WTC11 (cell line): ENCODE measurements at regions not wholly inside any gene's neighbourhood (a gene's known extent, or its start where the extent isn't known, plus 50 kb on each side); places are given as distances from the start of the nearest gene placed in this dataset.

Experiments
- ATAC-seq: fragments of 200-7000 bp; cut with Tn5 transposase; 2 replicates; pipeline ENCODE4 v1.10.0; 2021; ENCODE audit warnings: mild to moderate bottlenecking, moderate library complexity
- CTCF ChIA-PET: fragments of 300-600 bp; sonication (Branson Sonifier 250); formaldehyde crosslinking; loops from one replicate; lab custom pipeline; 2021; ENCODE audit warnings: antibody characterized with exemption; lab: Charles Lee
- POLR2A ChIA-PET: fragments of 350-600 bp; sonication (Branson Sonifier 250); formaldehyde crosslinking; loops from one replicate; lab custom pipeline; 2021; ENCODE audit warnings: antibody characterized with exemption; lab: Charles Lee
- DNase-seq: peaks from one replicate; pipeline ENCODE4 v3.0.0; 2021; ENCODE audit warnings: low spot score
- H3K27ac Mint-ChIP-seq: 2 replicates; pipeline ENCODE4 v1.8.0; 2021; ENCODE audit warnings: mixed read lengths
- H3K27me3 Mint-ChIP-seq: 2 replicates; pipeline ENCODE4 v1.8.0; 2021; ENCODE audit warnings: low read depth, mild to moderate bottlenecking, moderate library complexity, mixed read lengths
- H3K36me3 Mint-ChIP-seq: 2 replicates; pipeline ENCODE4 v1.8.0; 2021; ENCODE audit warnings: mixed read lengths
- H3K4me1 Mint-ChIP-seq: 2 replicates; pipeline ENCODE4 v1.8.0; 2022; ENCODE audit warnings: mixed read lengths
- H3K4me3 Mint-ChIP-seq: 2 replicates; pipeline ENCODE4 v1.8.0; 2021; ENCODE audit warnings: mild to moderate bottlenecking, moderate library complexity, mixed read lengths
- H3K9me3 Mint-ChIP-seq: 2 replicates; pipeline ENCODE4 v1.8.0; 2021; ENCODE audit warnings: mixed read lengths
- ETV6 ChIP-seq: sonication (generic); formaldehyde crosslinking; IDR thresholded peaks from 2 replicates; pipeline ENCODE4 v1.8.1; 2022; ENCODE audit warnings: mild to moderate bottlenecking, missing genetic modification reagents
- FOXK1 ChIP-seq: sonication (generic); formaldehyde crosslinking; IDR thresholded peaks from 2 replicates; pipeline ENCODE4 v1.8.0; 2022; ENCODE audit warnings: mild to moderate bottlenecking, moderate library complexity, missing genetic modification reagents
- FOXP1 ChIP-seq: sonication (generic); formaldehyde crosslinking; IDR thresholded peaks from 2 replicates; pipeline ENCODE4 v1.8.0; 2022; ENCODE audit warnings: missing genetic modification reagents, mild to moderate bottlenecking, moderate library complexity, borderline replicate concordance
- GRHL2 ChIP-seq: fragments of 250-450 bp; sonication (Bioruptor Pico); IDR thresholded peaks from 2 replicates; pipeline ENCODE4 v1.8.0; 2022; ENCODE audit warnings: mild to moderate bottlenecking, moderate library complexity; ENCODE audit not compliant: insufficient replicate concordance, severe bottlenecking
- IRF2 ChIP-seq: sonication (generic); formaldehyde crosslinking; IDR thresholded peaks from 2 replicates; pipeline ENCODE4 v1.8.0; 2022; ENCODE audit warnings: low read depth, missing genetic modification reagents, borderline replicate concordance
- JAZF1 ChIP-seq: fragments of 250-450 bp; sonication (Bioruptor Pico); IDR thresholded peaks from 2 replicates; pipeline ENCODE4 v1.9.0; 2021; ENCODE audit warnings: moderate library complexity, mild to moderate bottlenecking, inconsistent platforms
- JUN ChIP-seq: sonication (generic); formaldehyde crosslinking; IDR thresholded peaks from 2 replicates; pipeline ENCODE4 v1.8.0; 2023; ENCODE audit warnings: mild to moderate bottlenecking, missing genetic modification reagents
- KAT7 ChIP-seq: sonication (generic); formaldehyde crosslinking; IDR thresholded peaks from 2 replicates; pipeline ENCODE4 v1.8.1; 2023; ENCODE audit warnings: missing genetic modification reagents, mild to moderate bottlenecking, borderline replicate concordance
- MYBL2 ChIP-seq: sonication (generic); formaldehyde crosslinking; IDR thresholded peaks from 2 replicates; pipeline ENCODE4 v1.8.1; 2023; ENCODE audit warnings: mild to moderate bottlenecking, moderate library complexity, missing genetic modification reagents
- NFE2L1 ChIP-seq: sonication (generic); formaldehyde crosslinking; IDR thresholded peaks from 2 replicates; pipeline ENCODE4 v1.8.1; 2023; ENCODE audit warnings: missing genetic modification reagents
- NR2C2 ChIP-seq: sonication (generic); formaldehyde crosslinking; IDR thresholded peaks from 2 replicates; pipeline ENCODE4 v1.8.0; 2022; ENCODE audit warnings: mild to moderate bottlenecking, missing genetic modification reagents
- SMAD4 ChIP-seq: sonication (generic); formaldehyde crosslinking; IDR thresholded peaks from 2 replicates; pipeline ENCODE4 v1.8.0; 2022; ENCODE audit warnings: mild to moderate bottlenecking, missing genetic modification reagents
- TCF7 ChIP-seq: sonication (generic); formaldehyde crosslinking; IDR thresholded peaks from 2 replicates; pipeline ENCODE4 v1.8.0; 2022; ENCODE audit warnings: mild to moderate bottlenecking, low read depth, missing genetic modification reagents, moderate library complexity
- TEAD1 ChIP-seq: sonication (generic); formaldehyde crosslinking; IDR thresholded peaks from 2 replicates; pipeline ENCODE4 v1.8.0; 2022; ENCODE audit warnings: mild to moderate bottlenecking, missing genetic modification reagents
- ZNF317 ChIP-seq: sonication (generic); formaldehyde crosslinking; IDR thresholded peaks from 2 replicates; pipeline ENCODE4 v1.8.1; 2023; ENCODE audit warnings: low read depth, mild to moderate bottlenecking, moderate library complexity, missing genetic modification reagents, borderline replicate concordance
- ZNF396 ChIP-seq: fragments of 250-450 bp; sonication (Bioruptor Pico); IDR thresholded peaks from 2 replicates; pipeline ENCODE4 v1.8.0; 2021; ENCODE audit warnings: mild to moderate bottlenecking, moderate library complexity, borderline replicate concordance
- TF ChIP-seq, protein P1 (sequence below): sonication (generic); formaldehyde crosslinking; IDR thresholded peaks from 2 replicates; pipeline ENCODE4 v1.8.0; 2023; ENCODE audit warnings: missing genetic modification reagents
- TF ChIP-seq, protein P2 (sequence below): sonication (generic); formaldehyde crosslinking; conservative IDR thresholded peaks from 2 replicates; pipeline ENCODE4 v1.8.1; 2023; ENCODE audit warnings: mild to moderate bottlenecking, low read depth, missing genetic modification reagents, moderate library complexity
- TF ChIP-seq, protein P3 (sequence below): fragments of 250-450 bp; sonication (Bioruptor Pico); IDR thresholded peaks from 2 replicates; pipeline ENCODE4 v1.9.0; 2021; ENCODE audit warnings: moderate library complexity, mild to moderate bottlenecking, inconsistent platforms, borderline replicate concordance
- TF ChIP-seq, protein P4 (sequence below): fragments of 250-450 bp; sonication (Bioruptor Pico); IDR thresholded peaks from 2 replicates; pipeline ENCODE4 v2.1.2; 2022; ENCODE audit warnings: mild to moderate bottlenecking, moderate library complexity
- TF ChIP-seq, protein P5 (sequence below): sonication (generic); formaldehyde crosslinking; IDR thresholded peaks from 2 replicates; pipeline ENCODE4 v1.8.1; 2023; ENCODE audit warnings: mild to moderate bottlenecking, missing genetic modification reagents, moderate library complexity
- TF ChIP-seq, protein P6 (sequence below): sonication (generic); formaldehyde crosslinking; conservative IDR thresholded peaks from 2 replicates; pipeline ENCODE4 v1.8.1; 2022; ENCODE audit warnings: mild to moderate bottlenecking, missing genetic modification reagents
- TF ChIP-seq, protein P7 (sequence below): sonication (generic); formaldehyde crosslinking; IDR thresholded peaks from 2 replicates; pipeline ENCODE4 v1.8.1; 2022; ENCODE audit warnings: mild to moderate bottlenecking, moderate library complexity, missing genetic modification reagents
- TF ChIP-seq, protein P8 (sequence below): sonication (generic); formaldehyde crosslinking; IDR thresholded peaks from 2 replicates; pipeline ENCODE4 v1.8.1; 2023; ENCODE audit warnings: mild to moderate bottlenecking, moderate library complexity, missing genetic modification reagents

DNA sequence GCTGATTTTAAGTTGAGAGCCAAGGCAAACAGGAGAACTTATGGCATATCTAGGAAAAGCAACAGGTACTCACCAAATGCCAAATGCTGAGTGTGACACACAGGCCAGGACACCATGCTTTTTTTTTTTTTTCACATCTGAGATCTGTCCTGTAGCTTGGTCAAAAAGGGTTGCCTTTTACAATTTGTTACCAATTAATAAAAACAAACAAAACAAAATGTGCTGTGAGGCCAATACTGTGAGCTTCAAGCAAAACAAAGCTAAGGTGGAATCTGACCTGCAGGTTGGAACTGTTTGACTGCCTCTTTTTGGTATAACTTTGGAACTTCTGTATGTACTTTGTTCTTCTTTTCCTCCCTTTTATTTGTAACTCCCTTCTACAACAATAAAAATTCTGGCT lies 548.5 kb upstream of the IGFBP7 start:
- POLR2A ChIA-PET = no interaction called here
- H3K27ac Mint-ChIP-seq = no peak overlapping the region
- H3K4me1 Mint-ChIP-seq = no peaks in the 10 kb centered on the region
- DNase-seq (no peak), ATAC-seq (no peak)
- no peaks in the 10 kb centered on the region; the same call in 1 of the 2 replicates for H3K27me3 Mint-ChIP-seq
- no peaks in the 10 kb centered on the region for H3K9me3 Mint-ChIP-seq
- CTCF ChIA-PET = no interaction called here
- H3K4me3 Mint-ChIP-seq = no peak overlapping the region
- TF ChIP-seq JAZF1 = no peak
- TF ChIP-seq, protein P1, sequence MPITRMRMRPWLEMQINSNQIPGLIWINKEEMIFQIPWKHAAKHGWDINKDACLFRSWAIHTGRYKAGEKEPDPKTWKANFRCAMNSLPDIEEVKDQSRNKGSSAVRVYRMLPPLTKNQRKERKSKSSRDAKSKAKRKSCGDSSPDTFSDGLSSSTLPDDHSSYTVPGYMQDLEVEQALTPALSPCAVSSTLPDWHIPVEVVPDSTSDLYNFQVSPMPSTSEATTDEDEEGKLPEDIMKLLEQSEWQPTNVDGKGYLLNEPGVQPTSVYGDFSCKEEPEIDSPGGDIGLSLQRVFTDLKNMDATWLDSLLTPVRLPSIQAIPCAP (CRISPR knock-in tag) = no peak
- TF ChIP-seq GRHL2 = no peak
- TF ChIP-seq FOXP1 (CRISPR knock-in tag) = no peak
- TF ChIP-seq, protein P2, sequence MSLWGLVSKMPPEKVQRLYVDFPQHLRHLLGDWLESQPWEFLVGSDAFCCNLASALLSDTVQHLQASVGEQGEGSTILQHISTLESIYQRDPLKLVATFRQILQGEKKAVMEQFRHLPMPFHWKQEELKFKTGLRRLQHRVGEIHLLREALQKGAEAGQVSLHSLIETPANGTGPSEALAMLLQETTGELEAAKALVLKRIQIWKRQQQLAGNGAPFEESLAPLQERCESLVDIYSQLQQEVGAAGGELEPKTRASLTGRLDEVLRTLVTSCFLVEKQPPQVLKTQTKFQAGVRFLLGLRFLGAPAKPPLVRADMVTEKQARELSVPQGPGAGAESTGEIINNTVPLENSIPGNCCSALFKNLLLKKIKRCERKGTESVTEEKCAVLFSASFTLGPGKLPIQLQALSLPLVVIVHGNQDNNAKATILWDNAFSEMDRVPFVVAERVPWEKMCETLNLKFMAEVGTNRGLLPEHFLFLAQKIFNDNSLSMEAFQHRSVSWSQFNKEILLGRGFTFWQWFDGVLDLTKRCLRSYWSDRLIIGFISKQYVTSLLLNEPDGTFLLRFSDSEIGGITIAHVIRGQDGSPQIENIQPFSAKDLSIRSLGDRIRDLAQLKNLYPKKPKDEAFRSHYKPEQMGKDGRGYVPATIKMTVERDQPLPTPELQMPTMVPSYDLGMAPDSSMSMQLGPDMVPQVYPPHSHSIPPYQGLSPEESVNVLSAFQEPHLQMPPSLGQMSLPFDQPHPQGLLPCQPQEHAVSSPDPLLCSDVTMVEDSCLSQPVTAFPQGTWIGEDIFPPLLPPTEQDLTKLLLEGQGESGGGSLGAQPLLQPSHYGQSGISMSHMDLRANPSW = no peak
- TF ChIP-seq, protein P3, sequence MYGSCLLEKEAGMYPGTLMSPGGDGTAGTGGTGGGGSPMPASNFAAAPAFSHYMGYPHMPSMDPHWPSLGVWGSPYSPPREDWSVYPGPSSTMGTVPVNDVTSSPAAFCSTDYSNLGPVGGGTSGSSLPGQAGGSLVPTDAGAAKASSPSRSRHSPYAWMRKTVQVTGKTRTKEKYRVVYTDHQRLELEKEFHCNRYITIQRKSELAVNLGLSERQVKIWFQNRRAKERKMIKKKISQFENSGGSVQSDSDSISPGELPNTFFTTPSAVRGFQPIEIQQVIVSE (CRISPR knock-in tag) = no peak
- TF ChIP-seq, protein P4, sequence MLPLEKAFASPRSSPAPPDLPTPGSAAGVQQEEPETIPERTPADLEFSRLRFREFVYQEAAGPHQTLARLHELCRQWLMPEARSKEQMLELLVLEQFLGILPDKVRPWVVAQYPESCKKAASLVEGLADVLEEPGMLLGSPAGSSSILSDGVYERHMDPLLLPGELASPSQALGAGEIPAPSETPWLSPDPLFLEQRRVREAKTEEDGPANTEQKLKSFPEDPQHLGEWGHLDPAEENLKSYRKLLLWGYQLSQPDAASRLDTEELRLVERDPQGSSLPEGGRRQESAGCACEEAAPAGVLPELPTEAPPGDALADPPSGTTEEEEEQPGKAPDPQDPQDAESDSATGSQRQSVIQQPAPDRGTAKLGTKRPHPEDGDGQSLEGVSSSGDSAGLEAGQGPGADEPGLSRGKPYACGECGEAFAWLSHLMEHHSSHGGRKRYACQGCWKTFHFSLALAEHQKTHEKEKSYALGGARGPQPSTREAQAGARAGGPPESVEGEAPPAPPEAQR = no peak
- TF ChIP-seq ETV6 (CRISPR knock-in tag) = no peak
- TF ChIP-seq ZNF317 (CRISPR knock-in tag) = no peak
- TF ChIP-seq, protein P5, sequence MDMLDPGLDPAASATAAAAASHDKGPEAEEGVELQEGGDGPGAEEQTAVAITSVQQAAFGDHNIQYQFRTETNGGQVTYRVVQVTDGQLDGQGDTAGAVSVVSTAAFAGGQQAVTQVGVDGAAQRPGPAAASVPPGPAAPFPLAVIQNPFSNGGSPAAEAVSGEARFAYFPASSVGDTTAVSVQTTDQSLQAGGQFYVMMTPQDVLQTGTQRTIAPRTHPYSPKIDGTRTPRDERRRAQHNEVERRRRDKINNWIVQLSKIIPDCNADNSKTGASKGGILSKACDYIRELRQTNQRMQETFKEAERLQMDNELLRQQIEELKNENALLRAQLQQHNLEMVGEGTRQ = no peak
- TF ChIP-seq TCF7 (CRISPR knock-in tag) = no peak
- no peak for TF ChIP-seq IRF2 (CRISPR knock-in tag)
- no peaks in the 10 kb centered on the region for H3K36me3 Mint-ChIP-seq

DNA sequence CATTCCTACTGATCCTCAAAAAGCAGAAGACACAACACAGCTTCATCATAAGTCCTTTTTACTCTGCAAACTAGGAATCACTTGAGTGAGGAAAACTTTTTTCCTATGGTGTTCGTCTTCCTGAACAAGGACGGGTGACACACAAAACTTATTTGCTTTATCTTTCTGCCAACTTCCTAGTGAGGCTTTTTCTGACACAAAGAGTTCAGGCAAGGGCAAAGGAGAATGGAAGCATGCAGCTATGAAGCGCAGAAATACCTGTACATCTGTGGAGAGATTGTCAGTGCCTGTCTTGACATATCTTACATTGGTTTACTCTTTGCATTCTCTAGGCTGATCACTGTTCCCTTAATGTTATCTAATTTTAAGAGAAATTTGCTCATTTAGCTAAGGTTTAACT lies 548.0 kb upstream of the IGFBP7 start:
- no peaks in the 10 kb centered on the region for H3K4me1 Mint-ChIP-seq
- no peaks in the 10 kb centered on the region for H3K36me3 Mint-ChIP-seq
- ATAC-seq (no peak), DNase-seq (no peak)
- H3K4me3 Mint-ChIP-seq = no peak overlapping the region
- CTCF ChIA-PET = no interaction called here
- no peaks in the 10 kb centered on the region; the same call in 1 of the 2 replicates for H3K27me3 Mint-ChIP-seq
- no peak overlapping the region for H3K27ac Mint-ChIP-seq
- POLR2A ChIA-PET = no interaction called here
- H3K9me3 Mint-ChIP-seq = no peaks in the 10 kb centered on the region
- TF ChIP-seq JUN (no peak), MYBL2 (CRISPR knock-in tag) (no peak), KAT7 (CRISPR knock-in tag) (no peak), SMAD4 (CRISPR knock-in tag) (no peak), JAZF1 (no peak), TEAD1 (CRISPR knock-in tag) (no peak), ZNF396 (CRISPR knock-in tag) (no peak), NFE2L1 (no peak), NR2C2 (CRISPR knock-in tag) (no peak), FOXK1 (CRISPR knock-in tag) (no peak)
- TF ChIP-seq, protein P6, sequence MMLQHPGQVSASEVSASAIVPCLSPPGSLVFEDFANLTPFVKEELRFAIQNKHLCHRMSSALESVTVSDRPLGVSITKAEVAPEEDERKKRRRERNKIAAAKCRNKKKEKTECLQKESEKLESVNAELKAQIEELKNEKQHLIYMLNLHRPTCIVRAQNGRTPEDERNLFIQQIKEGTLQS (CRISPR knock-in tag) = no peak
- TF ChIP-seq, protein P7, sequence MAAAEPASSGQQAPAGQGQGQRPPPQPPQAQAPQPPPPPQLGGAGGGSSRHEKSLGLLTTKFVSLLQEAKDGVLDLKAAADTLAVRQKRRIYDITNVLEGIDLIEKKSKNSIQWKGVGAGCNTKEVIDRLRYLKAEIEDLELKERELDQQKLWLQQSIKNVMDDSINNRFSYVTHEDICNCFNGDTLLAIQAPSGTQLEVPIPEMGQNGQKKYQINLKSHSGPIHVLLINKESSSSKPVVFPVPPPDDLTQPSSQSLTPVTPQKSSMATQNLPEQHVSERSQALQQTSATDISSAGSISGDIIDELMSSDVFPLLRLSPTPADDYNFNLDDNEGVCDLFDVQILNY = no peak
- TF ChIP-seq, protein P8, sequence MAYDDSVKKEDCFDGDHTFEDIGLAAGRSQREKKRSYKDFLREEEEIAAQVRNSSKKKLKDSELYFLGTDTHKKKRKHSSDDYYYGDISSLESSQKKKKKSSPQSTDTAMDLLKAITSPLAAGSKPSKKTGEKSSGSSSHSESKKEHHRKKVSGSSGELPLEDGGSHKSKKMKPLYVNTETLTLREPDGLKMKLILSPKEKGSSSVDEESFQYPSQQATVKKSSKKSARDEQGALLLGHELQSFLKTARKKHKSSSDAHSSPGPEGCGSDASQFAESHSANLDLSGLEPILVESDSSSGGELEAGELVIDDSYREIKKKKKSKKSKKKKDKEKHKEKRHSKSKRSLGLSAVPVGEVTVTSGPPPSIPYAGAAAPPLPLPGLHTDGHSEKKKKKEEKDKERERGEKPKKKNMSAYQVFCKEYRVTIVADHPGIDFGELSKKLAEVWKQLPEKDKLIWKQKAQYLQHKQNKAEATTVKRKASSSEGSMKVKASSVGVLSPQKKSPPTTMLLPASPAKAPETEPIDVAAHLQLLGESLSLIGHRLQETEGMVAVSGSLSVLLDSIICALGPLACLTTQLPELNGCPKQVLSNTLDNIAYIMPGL (CRISPR knock-in tag) = no peak
- TF ChIP-seq, protein P5 = no peak
